GM19351 (cell line): ENCODE measurements at regions not wholly inside any gene's neighbourhood (a gene's known extent, or its start where the extent isn't known, plus 50 kb on each side); places are given as distances from the start of the nearest gene placed in this dataset.
"Not testable (repeated sequence)": the region's sequence is repeated elsewhere in the genome, so short reads cannot be mapped to it uniquely, and the experiment has no call there.

Experiments used
- ATAC-seq: cut with Tn5 transposase; IDR thresholded peaks from one replicate; pipeline ENCODE4 v1.9.1; 2021; ENCODE audit warnings: mild to moderate bottlenecking, moderate library complexity; ENCODE audit not compliant: unreplicated experiment

GRCh38 chr3:86797946-86798345 is 193.0 kb downstream of the VGLL3 start:
- no peak for ATAC-seq

GRCh38 chr3:86794361-86795065 is 196.4 kb downstream of the VGLL3 start:
- no peak for ATAC-seq

GRCh38 chr3:86793786-86794185 is 197.2 kb downstream of the VGLL3 start:
- ATAC-seq, result no peak

GRCh38 chr3:86792316-86792715 is 198.6 kb downstream of the VGLL3 start:
- no peak for ATAC-seq

GRCh38 chr3:86790884-86791549 is 199.9 kb downstream of the VGLL3 start:
- ATAC-seq, result no peak

GRCh38 chr3:86788371-86788770 is 202.6 kb downstream of the VGLL3 start:
- ATAC-seq, result no peak

GRCh38 chr3:86787091-86787490 is 203.9 kb downstream of the VGLL3 start:
- no peak for ATAC-seq

GRCh38 chr3:86785386-86785785 is 205.6 kb downstream of the VGLL3 start:
- ATAC-seq, result no peak

GRCh38 chr3:86782866-86783265 is 208.1 kb downstream of the VGLL3 start:
- ATAC-seq, result no peak

- no peak for ATAC-seq
Observed at GRCh38 chr3:86782286-86782685, 208.7 kb downstream of the VGLL3 start.

GRCh38 chr3:86774082-86774691 is 216.8 kb downstream of the VGLL3 start:
- no peak for ATAC-seq

GRCh38 chr3:86772699-86773098 is 218.2 kb downstream of the VGLL3 start:
- no peak for ATAC-seq

- ATAC-seq, result no peak
Observed at GRCh38 chr3:86771741-86772512, 219.0 kb downstream of the VGLL3 start.

- ATAC-seq, result no peak
Observed at GRCh38 chr3:86766331-86766730, 224.6 kb downstream of the VGLL3 start.

- ATAC-seq, result not testable (repeated sequence)
Observed at GRCh38 chr3:86757322-86758179, 233.4 kb downstream of the VGLL3 start.

GRCh38 chr3:86748015-86748414 is 242.9 kb downstream of the VGLL3 start:
- no peak for ATAC-seq

GRCh38 chr3:86744051-86744450 is 246.9 kb downstream of the VGLL3 start:
- ATAC-seq, result no peak

GRCh38 chr3:86743233-86743632 is 247.7 kb downstream of the VGLL3 start:
- ATAC-seq, result no peak

GRCh38 chr3:86740751-86741150 is 250.2 kb downstream of the VGLL3 start:
- peak; percentile 48 for ATAC-seq

GRCh38 chr3:86739244-86739643 is 251.7 kb downstream of the VGLL3 start:
- ATAC-seq, result no peak
